ENCODE measurements at regions not wholly inside any gene's neighbourhood (a gene's known extent, or its start where the extent isn't known, plus 50 kb on each side); places are given as distances from the start of the nearest gene placed in this dataset.

DNA sequence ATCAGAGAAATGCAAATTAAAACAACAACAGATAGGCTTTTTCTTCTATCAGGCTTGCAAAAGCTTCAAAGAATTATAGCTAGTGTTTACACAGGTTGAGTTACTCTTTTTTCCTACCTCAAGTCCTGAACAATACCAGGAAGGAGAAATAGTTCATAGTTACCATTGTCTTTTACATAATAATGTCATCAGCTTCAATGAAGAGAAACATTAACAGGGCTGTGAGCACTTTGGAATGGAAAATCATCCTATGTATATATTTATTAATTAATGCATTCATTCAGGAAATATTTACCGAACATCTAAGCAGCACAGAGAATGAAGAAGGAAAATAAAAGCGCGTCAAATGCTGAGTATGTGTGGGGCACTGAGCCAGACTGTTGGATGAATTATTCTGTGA is 197.3 kb downstream of the ZBTB18 start:
- Histone ChIP-seq H3K4me1 (replicated peaks) (no peaks in the 10 kb centered on the region), H3K36me3 (no peaks in the 10 kb centered on the region), H3K27me3 (replicated peaks; ENCODE audit: insufficient read depth) (no peaks in the 10 kb centered on the region), H3K4me3 (no peak overlapping the region), H3K9me3 (no peaks in the 10 kb centered on the region), H3K27ac (no peak overlapping the region)
- DNase-seq (ENCODE audit: low spot score) = no peak
- WGBS = 81% methylated on average over 3 of the region's 3 CpGs
- TF ChIP-seq POLR2A (IDR thresholded peaks at IDR 0.05) = no peak
- TF ChIP-seq, protein P1, sequence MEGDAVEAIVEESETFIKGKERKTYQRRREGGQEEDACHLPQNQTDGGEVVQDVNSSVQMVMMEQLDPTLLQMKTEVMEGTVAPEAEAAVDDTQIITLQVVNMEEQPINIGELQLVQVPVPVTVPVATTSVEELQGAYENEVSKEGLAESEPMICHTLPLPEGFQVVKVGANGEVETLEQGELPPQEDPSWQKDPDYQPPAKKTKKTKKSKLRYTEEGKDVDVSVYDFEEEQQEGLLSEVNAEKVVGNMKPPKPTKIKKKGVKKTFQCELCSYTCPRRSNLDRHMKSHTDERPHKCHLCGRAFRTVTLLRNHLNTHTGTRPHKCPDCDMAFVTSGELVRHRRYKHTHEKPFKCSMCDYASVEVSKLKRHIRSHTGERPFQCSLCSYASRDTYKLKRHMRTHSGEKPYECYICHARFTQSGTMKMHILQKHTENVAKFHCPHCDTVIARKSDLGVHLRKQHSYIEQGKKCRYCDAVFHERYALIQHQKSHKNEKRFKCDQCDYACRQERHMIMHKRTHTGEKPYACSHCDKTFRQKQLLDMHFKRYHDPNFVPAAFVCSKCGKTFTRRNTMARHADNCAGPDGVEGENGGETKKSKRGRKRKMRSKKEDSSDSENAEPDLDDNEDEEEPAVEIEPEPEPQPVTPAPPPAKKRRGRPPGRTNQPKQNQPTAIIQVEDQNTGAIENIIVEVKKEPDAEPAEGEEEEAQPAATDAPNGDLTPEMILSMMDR (IDR thresholded peaks at IDR 0.05) = no peak
- no peak for TF ChIP-seq POLR2AphosphoS5 (IDR thresholded peaks at IDR 0.05)
- intact Hi-C loops (cut with DNase I) = no loop called here

- H3K36me3 ChIP-seq = no peaks in the 10 kb centered on the region
- no peaks in the 10 kb centered on the region for H3K9me3 ChIP-seq
- intact Hi-C loops (cut with DNase I) = no loop called here
- no peaks in the 10 kb centered on the region for H3K27me3 ChIP-seq (replicated peaks; ENCODE audit: insufficient read depth)
- WGBS = 89% methylated on average over 4 of the region's 4 CpGs
- H3K27ac ChIP-seq = no peak overlapping the region
- no peak overlapping the region for H3K4me3 ChIP-seq
- TF ChIP-seq POLR2A (IDR thresholded peaks at IDR 0.05) (no peak), POLR2AphosphoS5 (IDR thresholded peaks at IDR 0.05) (no peak)
- TF ChIP-seq, protein P1 (IDR thresholded peaks at IDR 0.05) = no peak
- H3K4me1 ChIP-seq (replicated peaks) = no peaks in the 10 kb centered on the region
- DNase-seq (ENCODE audit: low spot score) = no peak
Observed at GRCh38 chr1:244252211-244252610, 199.5 kb downstream of the ADSS2 start.

DNA sequence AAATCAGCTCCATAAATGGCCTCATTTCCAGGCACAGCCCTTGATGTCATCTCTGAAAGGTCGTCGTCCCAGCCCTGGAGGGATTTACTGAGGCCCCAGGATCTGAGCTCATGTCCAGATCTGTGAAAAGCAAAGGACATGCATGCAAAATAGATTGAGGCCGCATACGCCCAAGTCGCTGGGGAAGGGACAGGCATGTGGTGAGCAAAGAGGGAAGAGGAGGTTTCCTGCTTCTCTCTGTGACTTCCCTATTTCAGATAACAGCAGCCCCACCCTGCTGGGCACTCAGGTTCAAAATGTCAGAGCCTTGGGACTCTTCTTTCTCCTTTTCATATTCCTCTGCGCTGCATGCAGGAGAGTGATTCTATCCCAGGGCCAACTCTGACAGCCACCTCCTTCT is 197.2 kb downstream of the ADSS2 start:
- Histone ChIP-seq H3K27ac (no peak overlapping the region), H3K36me3 (no peaks in the 10 kb centered on the region), H3K9me3 (no peaks in the 10 kb centered on the region), H3K4me1 (replicated peaks) (no peaks in the 10 kb centered on the region), H3K27me3 (replicated peaks; ENCODE audit: insufficient read depth) (no peaks in the 10 kb centered on the region), H3K4me3 (no peak overlapping the region)
- no peak for DNase-seq (ENCODE audit: low spot score)
- intact Hi-C loops (cut with DNase I) = no loop called here
- 78% methylated on average over 6 of the region's 6 CpGs for WGBS
- TF ChIP-seq POLR2A (IDR thresholded peaks at IDR 0.05) (no peak), POLR2AphosphoS5 (IDR thresholded peaks at IDR 0.05) (no peak)
- TF ChIP-seq, protein P1 (IDR thresholded peaks at IDR 0.05) = no peak

DNA sequence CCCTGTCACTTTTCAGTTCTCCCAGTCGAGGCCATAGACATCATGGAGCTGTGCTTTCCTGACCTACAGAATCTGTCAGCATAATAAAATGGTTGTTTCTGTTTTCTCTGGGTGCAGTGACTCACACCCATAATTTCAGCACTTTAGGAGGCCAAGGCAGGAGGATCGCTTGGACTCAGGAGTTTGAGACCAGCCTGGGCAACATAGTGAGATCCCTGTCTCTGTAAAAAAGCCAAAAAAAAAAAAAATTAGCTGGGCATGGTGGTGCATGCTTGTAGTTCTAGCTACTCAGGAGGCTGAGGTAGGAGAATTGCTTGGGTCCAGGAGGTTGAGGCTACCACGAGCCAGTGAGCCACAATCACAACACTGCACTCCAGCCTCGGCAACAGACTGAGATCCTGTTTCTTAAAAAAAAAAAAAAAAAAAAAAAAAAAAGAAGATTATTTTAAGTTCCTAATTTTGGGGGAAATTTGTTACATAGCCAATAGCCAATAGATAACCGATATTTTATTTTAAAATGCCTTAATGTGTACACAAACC is 196.2 kb downstream of the ADSS2 start:
- TF ChIP-seq, protein P1 (IDR thresholded peaks at IDR 0.05) = no peak
- TF ChIP-seq POLR2AphosphoS5 (IDR thresholded peaks at IDR 0.05) (no peak), POLR2A (IDR thresholded peaks at IDR 0.05) (no peak)
- Histone ChIP-seq H3K36me3 (no peaks in the 10 kb centered on the region), H3K4me1 (replicated peaks) (no peaks in the 10 kb centered on the region), H3K9me3 (no peaks in the 10 kb centered on the region), H3K27me3 (replicated peaks; ENCODE audit: insufficient read depth) (no peaks in the 10 kb centered on the region), H3K4me3 (no peak overlapping the region), H3K27ac (no peak overlapping the region)
- WGBS = 83% methylated on average over 5 of the region's 5 CpGs
- DNase-seq (ENCODE audit: low spot score) = no peak
- intact Hi-C loops (cut with DNase I) = no loop called here

GRCh38 chr1:244256086-244256676 is 195.5 kb downstream of the ADSS2 start:
- no peaks in the 10 kb centered on the region for H3K4me1 ChIP-seq (replicated peaks)
- H3K36me3 ChIP-seq = no peaks in the 10 kb centered on the region
- no peak overlapping the region for H3K4me3 ChIP-seq
- intact Hi-C loops (cut with DNase I) = no loop called here
- TF ChIP-seq POLR2AphosphoS5 (IDR thresholded peaks at IDR 0.05) (no peak), POLR2A (IDR thresholded peaks at IDR 0.05) (no peak)
- TF ChIP-seq, protein P1 (IDR thresholded peaks at IDR 0.05) = no peak
- no peak overlapping the region for H3K27ac ChIP-seq
- 51% methylated on average over 13 of the region's 13 CpGs for WGBS
- no peaks in the 10 kb centered on the region for H3K27me3 ChIP-seq (replicated peaks; ENCODE audit: insufficient read depth)
- no peak for DNase-seq (ENCODE audit: low spot score)
- H3K9me3 ChIP-seq = no peaks in the 10 kb centered on the region

All from prostate gland (tissue), 2 donors.